AG09309 (cell line): ENCODE measurements at regions not wholly inside any gene's neighbourhood (a gene's known extent, or its start where the extent isn't known, plus 50 kb on each side); places are given as distances from the start of the nearest gene placed in this dataset.

Source experiments
- DNase-seq: peaks from one replicate; pipeline ENCODE4 v3.0.0-alpha.2; 2010; ENCODE audit warnings: low read depth
- H3K4me3 ChIP-seq: 2 replicates; pipeline ENCODE4 v1.5.1; 2011; ENCODE audit warnings: mild to moderate bottlenecking, low read depth, low read length, moderate library complexity; ENCODE audit not compliant: control insufficient read depth
- TF ChIP-seq, protein P1 (sequence below): IDR thresholded peaks from 2 replicates; pipeline ENCODE4 v1.5.1; 2011; ENCODE audit warnings: mild to moderate bottlenecking, low read depth, low read length, inconsistent platforms; ENCODE audit not compliant: insufficient read depth, control insufficient read depth; ENCODE audit errors: missing control alignments

DNA sequence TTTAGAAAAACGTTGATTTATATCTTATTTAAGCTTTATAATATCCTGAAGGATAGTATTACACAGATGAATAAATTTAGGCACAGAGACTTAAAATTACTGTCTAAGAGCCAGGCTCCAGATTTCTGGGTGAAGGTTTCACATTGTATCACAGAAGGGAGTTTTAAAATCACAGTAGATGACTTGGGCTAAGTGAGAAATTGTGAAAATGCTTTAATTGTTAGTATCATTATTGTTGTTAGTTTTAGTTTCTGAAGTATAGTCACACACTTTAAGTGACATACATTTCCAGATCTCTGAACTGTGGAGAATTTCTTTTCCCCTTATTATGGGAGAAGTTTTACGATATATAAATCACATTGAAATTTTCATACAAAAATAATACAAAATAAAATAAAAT is 83.5 kb downstream of the NDUFS5 start:
- H3K4me3 ChIP-seq: no peak overlapping the region
- DNase-seq: no peak
- TF ChIP-seq, protein P1, sequence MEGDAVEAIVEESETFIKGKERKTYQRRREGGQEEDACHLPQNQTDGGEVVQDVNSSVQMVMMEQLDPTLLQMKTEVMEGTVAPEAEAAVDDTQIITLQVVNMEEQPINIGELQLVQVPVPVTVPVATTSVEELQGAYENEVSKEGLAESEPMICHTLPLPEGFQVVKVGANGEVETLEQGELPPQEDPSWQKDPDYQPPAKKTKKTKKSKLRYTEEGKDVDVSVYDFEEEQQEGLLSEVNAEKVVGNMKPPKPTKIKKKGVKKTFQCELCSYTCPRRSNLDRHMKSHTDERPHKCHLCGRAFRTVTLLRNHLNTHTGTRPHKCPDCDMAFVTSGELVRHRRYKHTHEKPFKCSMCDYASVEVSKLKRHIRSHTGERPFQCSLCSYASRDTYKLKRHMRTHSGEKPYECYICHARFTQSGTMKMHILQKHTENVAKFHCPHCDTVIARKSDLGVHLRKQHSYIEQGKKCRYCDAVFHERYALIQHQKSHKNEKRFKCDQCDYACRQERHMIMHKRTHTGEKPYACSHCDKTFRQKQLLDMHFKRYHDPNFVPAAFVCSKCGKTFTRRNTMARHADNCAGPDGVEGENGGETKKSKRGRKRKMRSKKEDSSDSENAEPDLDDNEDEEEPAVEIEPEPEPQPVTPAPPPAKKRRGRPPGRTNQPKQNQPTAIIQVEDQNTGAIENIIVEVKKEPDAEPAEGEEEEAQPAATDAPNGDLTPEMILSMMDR: no peak

DNA sequence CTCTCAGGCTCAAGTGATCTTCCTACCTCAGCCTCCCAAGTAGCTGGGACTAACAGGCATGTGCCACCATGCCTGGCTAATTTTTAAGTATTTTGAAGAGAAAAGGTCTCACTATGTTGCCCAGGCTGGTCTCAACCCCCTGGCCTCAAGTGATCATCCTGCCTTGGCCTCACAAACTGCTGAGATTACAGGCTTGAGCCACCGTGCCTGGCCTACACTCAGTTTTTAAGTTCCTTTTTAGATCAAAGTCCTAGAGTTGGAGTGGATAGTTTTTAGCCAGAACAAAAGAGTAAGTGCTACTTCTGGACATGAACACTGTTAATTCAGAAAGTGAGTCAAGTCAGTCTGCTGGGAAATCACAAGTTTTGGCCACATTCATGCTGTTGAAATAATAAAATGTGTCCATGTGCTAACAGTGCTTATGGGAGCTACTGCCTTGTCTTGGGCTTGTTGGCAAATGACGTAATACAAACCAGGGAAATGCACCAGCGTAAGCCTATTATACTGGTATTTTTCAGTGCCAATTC is 84.2 kb downstream of the NDUFS5 start:
- DNase-seq: peak; percentile 89
- H3K4me3 ChIP-seq: no peak overlapping the region
- TF ChIP-seq, protein P1: no peak

DNA sequence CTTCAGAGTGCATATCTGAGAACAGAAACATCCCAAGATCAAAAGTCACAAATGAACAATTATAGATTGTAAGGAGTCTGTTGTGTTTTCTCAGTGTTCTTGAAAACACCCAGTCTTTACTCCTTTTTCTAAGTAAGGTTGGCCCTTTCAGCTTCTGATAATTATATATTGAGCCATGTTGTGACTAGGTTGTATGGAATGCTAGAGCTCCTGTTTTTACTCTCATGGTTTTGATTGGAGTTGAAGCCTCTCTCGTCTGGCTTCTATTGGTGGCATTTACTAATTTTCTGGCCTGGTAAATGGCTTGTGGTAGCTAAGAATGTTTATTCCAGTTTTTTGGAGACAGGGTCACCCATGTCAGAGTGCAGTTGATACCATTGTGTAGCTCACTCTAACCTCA is 84.7 kb downstream of the NDUFS5 start:
- no peak overlapping the region for H3K4me3 ChIP-seq
- DNase-seq: no peak
- TF ChIP-seq, protein P1: no peak

DNA sequence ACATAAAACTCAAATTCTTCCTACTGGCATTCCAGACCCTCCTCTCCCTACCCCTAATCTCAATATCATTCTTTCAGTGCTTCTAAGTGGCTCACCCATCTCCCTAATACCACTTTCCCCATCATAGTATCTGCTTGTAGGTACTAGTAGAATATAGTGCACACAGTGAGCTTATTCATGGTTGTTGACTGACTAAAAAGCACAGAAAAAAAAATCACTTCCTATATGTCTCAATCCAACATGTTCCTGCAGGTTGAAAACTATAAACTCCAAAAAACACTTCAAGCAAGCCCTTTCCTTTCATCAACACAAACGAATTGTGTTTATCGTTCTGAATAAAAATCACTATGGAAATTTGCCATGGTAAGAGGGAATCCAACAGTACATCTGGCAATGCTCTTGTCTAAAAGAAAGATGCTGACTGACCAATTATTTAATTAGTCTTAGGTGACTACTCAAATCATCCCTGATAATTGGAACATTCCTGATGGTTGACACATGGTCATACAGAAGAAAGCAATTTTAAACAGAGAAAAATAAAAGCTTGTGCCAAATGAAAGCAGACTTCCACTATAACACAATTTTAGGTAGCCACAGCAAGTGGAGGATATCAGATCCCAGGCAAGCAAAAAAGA is 87.1 kb downstream of the NDUFS5 start:
- DNase-seq: no peak
- TF ChIP-seq, protein P1: no peak
- H3K4me3 ChIP-seq: no peak overlapping the region

DNA sequence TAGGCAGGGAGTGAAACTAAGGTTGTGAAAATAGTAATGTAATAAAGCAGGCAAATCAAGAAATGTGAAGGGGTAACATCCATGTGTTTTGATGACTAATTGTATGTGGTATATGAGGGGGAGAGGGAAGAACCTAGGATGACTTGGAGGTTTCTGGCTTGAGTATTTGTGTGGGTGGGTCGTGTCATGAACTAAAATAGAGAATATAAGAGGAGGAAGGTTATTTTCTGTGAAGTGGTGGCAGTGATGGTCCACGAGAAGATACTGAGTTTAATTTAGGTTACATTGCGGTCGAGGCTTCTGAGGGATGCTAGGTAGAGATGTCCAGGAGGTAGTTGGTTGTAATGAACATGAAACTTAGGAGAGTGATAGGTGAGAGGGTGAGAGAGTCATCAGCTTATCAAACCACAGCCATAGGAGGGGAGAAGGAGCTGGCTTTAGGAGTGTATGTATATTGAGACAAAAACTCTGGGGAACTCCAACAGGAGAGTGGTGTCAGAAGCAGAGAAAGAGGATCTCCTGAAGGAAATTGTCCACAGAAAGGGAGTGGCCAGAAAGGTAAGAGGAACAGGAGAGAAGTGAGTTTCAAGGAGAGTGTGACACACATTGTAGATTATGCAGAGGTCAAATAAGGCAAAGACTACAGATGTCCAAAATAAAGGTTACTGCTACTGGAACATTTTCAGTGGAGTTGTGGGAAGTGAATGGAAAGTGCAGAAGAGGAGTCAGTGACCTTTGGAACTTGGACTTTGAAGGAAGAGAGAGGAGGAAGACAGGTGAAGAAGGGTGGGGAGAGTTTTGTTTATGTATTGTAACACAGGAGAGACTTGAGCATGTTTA is 89.0 kb upstream of the MACF1 start:
- no peak for DNase-seq
- H3K4me3 ChIP-seq: no peak overlapping the region
- TF ChIP-seq, protein P1: no peak

DNA sequence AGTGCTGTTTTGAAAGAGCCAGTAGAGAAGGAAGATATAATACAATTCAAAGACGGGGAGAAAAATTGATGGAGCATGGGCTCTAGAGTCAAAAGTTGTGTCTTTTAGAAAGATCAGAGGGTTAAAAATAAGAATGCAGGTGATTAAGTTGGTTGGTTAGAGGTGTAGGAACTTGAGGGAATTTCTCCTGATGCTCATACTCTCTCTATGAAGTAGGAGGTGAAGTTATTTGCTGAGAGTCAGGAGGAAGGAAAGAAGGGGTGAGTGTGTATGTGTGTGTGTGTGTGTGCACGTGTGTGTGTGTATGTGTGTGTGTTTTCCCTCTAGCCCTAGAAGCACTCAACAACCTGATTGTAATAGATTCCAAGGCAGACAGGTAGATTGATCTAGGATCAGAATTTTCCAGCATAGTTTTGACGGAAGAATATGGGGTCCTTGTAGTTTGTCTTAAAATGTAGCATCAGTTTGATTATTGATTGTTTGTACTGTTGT is 88.3 kb upstream of the MACF1 start:
- TF ChIP-seq, protein P1: no peak
- DNase-seq: no peak
- no peak overlapping the region for H3K4me3 ChIP-seq
